Upper lobe of right lung (tissue), 1 donor: ENCODE measurements at regions not wholly inside any gene's neighbourhood (a gene's known extent, or its start where the extent isn't known, plus 50 kb on each side); places are given as distances from the start of the nearest gene placed in this dataset.
A peak's percentile ranks its signal among the peaks of the same experiment; 100 is the strongest.

ENCODE experiments used
- ATAC-seq: fragments of 200-7000 bp; cut with Tn5 transposase; one replicate; pipeline ENCODE4 v1.9.1; 2020; ENCODE audit warnings: mild to moderate bottlenecking, moderate library complexity
- DNase-seq: peaks from one replicate; pipeline ENCODE4 v3.0.0-alpha.2; 2020
- H3K27ac ChIP-seq: fragments of 200-600 bp; one replicate; pipeline ENCODE4 v1.8.0; 2022
- H3K27me3 ChIP-seq: fragments of 200-600 bp; one replicate; pipeline ENCODE4 v1.8.0; 2022; ENCODE audit warnings: mild to moderate bottlenecking
- H3K36me3 ChIP-seq: fragments of 200-600 bp; one replicate; pipeline ENCODE4 v1.8.0; 2022
- H3K4me1 ChIP-seq: fragments of 200-600 bp; one replicate; pipeline ENCODE4 v1.8.0; 2022
- H3K4me3 ChIP-seq: fragments of 200-600 bp; one replicate; pipeline ENCODE4 v1.8.0; 2022; ENCODE audit warnings: mild to moderate bottlenecking
- H3K9me3 ChIP-seq: fragments of 200-600 bp; one replicate; pipeline ENCODE4 v1.8.0; 2022
- intact Hi-C: fragments of 100-400 bp; cut with DNase I; formaldehyde crosslinking; loops from one replicate; pipeline ENCODE4 v1.11.0; 2022
- TF ChIP-seq, protein P1 (sequence below): fragments of 200-600 bp; IDR thresholded peaks from one replicate; pipeline ENCODE4 v1.8.0; 2022; ENCODE audit warnings: antibody characterized with exemption
- donor health status: DM: no; HTN: yes; CAD: no; lungs with severe emphysema.

DNA sequence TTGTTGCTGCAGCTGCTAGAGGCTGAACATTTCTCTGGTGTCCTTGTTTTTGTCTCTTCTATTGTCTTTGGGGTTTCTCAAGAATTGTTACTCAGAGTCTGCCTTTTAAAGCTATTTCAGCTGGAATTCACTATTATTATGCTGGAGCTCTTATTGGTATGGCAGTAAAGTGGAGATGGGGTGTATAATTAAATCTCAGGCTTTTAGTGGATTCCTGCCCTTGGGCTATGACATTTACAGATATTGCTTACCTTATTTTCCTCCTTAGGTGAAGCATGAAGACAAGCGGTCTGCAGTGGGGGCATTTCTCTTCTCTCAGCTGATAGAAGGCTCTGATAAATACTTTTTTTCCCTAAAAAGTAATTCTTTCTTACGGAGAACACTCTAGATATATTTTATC lies 1656.6 kb upstream of the IGFBP7 start:
- H3K27me3 ChIP-seq: no peaks in the 10 kb centered on the region
- TF ChIP-seq, protein P1, sequence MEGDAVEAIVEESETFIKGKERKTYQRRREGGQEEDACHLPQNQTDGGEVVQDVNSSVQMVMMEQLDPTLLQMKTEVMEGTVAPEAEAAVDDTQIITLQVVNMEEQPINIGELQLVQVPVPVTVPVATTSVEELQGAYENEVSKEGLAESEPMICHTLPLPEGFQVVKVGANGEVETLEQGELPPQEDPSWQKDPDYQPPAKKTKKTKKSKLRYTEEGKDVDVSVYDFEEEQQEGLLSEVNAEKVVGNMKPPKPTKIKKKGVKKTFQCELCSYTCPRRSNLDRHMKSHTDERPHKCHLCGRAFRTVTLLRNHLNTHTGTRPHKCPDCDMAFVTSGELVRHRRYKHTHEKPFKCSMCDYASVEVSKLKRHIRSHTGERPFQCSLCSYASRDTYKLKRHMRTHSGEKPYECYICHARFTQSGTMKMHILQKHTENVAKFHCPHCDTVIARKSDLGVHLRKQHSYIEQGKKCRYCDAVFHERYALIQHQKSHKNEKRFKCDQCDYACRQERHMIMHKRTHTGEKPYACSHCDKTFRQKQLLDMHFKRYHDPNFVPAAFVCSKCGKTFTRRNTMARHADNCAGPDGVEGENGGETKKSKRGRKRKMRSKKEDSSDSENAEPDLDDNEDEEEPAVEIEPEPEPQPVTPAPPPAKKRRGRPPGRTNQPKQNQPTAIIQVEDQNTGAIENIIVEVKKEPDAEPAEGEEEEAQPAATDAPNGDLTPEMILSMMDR: no peak
- H3K27ac ChIP-seq: no peak overlapping the region
- intact Hi-C loops: no loop called here
- H3K4me3 ChIP-seq: no peak overlapping the region
- H3K36me3 ChIP-seq: no peaks in the 10 kb centered on the region
- no peak for ATAC-seq
- no peaks in the 10 kb centered on the region for H3K4me1 ChIP-seq
- no peaks in the 10 kb centered on the region for H3K9me3 ChIP-seq
- DNase-seq: no peak

DNA sequence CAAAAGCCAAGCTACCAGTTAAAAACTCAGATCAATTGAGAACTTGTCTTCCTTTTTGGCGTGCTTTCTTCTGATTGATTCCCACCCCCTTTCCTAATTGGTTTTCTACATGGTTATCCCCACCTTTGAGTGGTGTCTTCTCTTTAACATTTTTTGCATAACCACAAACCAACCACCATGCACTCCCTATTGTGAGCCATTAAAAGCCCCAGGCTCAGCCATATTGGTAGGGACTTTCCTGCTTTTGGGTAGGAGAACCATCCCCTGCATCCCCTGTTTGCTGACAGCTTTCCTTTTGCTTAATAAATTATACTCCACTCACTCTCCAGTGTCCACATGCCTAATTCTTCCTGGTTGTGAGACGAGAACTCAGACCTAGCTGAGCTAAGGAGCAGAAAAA lies 1651.4 kb upstream of the IGFBP7 start:
- intact Hi-C loops: no loop called here
- TF ChIP-seq, protein P1: no peak
- Histone ChIP-seq H3K36me3 (no peaks in the 10 kb centered on the region), H3K4me1 (no peaks in the 10 kb centered on the region), H3K9me3 (no peaks in the 10 kb centered on the region), H3K27me3 (no peaks in the 10 kb centered on the region), H3K4me3 (no peak overlapping the region), H3K27ac (no peak overlapping the region)
- no peak for DNase-seq
- ATAC-seq: no peak

DNA sequence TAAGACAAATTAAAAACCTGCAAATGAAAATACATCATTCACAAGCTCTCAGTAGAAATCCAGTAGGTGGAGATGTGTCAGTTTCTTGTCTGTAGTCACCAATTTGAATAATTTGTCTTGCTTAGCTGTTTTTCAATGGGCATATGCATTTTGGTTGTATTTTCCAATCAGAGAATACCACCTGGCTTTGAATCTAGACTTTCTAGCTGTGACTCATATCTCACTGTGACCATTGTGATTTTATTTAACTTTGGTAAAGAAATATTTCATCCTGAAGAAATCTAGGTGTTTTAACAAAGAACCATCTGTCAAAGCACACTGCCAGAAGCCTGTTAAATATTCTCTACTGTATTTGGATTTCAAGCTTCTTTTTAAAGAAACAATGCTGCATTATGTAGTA lies 1650.6 kb upstream of the IGFBP7 start:
- Histone ChIP-seq H3K4me3 (no peak overlapping the region), H3K9me3 (no peaks in the 10 kb centered on the region), H3K27ac (no peak overlapping the region), H3K4me1 (no peaks in the 10 kb centered on the region), H3K27me3 (no peaks in the 10 kb centered on the region), H3K36me3 (no peaks in the 10 kb centered on the region)
- no peak for ATAC-seq
- TF ChIP-seq, protein P1: no peak
- no peak for DNase-seq
- intact Hi-C loops: no loop called here

DNA sequence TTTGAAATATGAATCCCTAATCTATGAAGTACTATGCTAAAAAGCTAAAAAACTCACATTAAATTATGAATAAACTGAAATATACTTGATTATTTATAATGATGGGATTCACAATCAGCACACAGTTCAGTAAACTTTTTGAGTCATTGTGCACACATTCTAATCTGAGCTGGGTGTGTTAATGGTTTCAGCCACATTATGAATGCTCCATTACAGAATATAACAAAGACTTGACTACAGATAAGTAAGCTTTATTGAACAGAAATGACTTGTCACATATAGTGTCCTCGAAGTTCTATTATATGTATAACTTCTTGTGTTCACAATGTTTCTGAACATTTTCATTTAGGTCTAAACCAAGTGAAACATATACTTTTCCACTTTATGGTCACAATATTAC lies 1649.9 kb upstream of the IGFBP7 start:
- no peak for ATAC-seq
- no peaks in the 10 kb centered on the region for H3K9me3 ChIP-seq
- no peak overlapping the region for H3K27ac ChIP-seq
- no peak for DNase-seq
- H3K27me3 ChIP-seq: no peaks in the 10 kb centered on the region
- intact Hi-C loops: no loop called here
- no peaks in the 10 kb centered on the region for H3K36me3 ChIP-seq
- no peaks in the 10 kb centered on the region for H3K4me1 ChIP-seq
- TF ChIP-seq, protein P1: no peak
- no peak overlapping the region for H3K4me3 ChIP-seq

DNA sequence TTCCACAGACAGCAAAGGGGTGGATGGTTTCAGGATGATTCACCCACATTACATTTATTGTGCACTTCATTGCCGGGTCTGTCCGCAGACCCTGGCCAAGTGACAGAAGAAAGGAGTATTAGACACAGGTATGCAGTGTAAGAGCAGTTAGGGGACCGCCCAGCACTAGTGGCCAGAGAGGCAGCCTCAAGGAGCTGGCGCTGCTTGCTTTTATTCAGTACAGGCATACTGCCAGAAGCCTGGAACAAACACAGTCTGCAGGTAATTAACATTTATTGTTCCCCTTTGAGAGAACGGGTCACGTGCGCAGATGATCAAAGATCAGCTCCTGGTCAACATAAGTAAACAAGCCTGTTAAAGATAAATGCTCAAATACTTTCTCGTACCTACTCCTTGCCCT lies 1639.0 kb upstream of the IGFBP7 start:
- H3K4me1 ChIP-seq: no peaks in the 10 kb centered on the region
- TF ChIP-seq, protein P1: no peak
- no peaks in the 10 kb centered on the region for H3K27me3 ChIP-seq
- H3K4me3 ChIP-seq: no peak overlapping the region
- DNase-seq (no peak), ATAC-seq (peak; percentile 62)
- intact Hi-C loops: no loop called here
- no peaks in the 10 kb centered on the region for H3K9me3 ChIP-seq
- H3K27ac ChIP-seq: no peak overlapping the region
- H3K36me3 ChIP-seq: no peaks in the 10 kb centered on the region

DNA sequence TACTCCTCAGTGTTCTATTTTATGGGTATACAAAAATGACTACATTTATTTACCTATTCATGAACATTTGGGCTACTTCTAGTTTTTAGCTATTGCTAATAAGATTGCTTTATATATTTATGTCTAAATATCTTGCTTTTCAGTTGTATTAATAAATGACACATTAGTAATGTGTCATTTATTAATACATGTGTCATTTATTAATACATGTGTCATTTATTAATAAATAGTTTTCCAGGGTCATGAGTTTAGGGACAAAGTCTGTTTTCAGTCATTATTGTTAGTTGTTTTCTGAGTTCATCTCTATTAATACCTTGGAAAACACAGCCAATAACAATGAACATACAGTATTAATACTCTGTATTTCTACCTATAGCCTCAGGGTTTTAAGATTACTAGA lies 1630.7 kb upstream of the IGFBP7 start:
- Histone ChIP-seq H3K4me1 (no peaks in the 10 kb centered on the region), H3K27ac (no peak overlapping the region), H3K4me3 (no peak overlapping the region), H3K36me3 (no peaks in the 10 kb centered on the region), H3K27me3 (no peaks in the 10 kb centered on the region), H3K9me3 (no peaks in the 10 kb centered on the region)
- intact Hi-C loops: no loop called here
- no peak for ATAC-seq
- no peak for DNase-seq
- TF ChIP-seq, protein P1: no peak
